Transverse colon (tissue), 3 donors: ENCODE measurements at regions not wholly inside any gene's neighbourhood (a gene's known extent, or its start where the extent isn't known, plus 50 kb on each side); places are given as distances from the start of the nearest gene placed in this dataset.

Experiments used
- EP300 ChIP-seq: sonication (generic); formaldehyde crosslinking; IDR thresholded peaks from one replicate; pipeline ENCODE4 v1.6.1; 2017; ENCODE audit warnings: antibody characterized with exemption, low read depth
- POLR2A ChIP-seq: fragments of 450-650 bp; IDR thresholded peaks from one replicate; pipeline ENCODE4 v1.6.1; 2016; ENCODE audit warnings: antibody characterized with exemption, mild to moderate bottlenecking, moderate library complexity
- TF ChIP-seq, protein P1 (sequence below), 5 experiments: fragments of 200-600 bp in 3 of 5; fragments of 450-650 bp in 2 of 5; sonication (generic) in 3 of 5; IDR thresholded peaks; 1 replicate in 2 of 5; 2 replicates in 3 of 5; pipeline ENCODE4 v1.5.1; 2016 to 2017; ENCODE audit warnings: antibody characterized with exemption in 5 of 5, inconsistent platforms in 3 of 5, mild to moderate bottlenecking in 2 of 5, moderate library complexity in 1 of 5

DNA sequence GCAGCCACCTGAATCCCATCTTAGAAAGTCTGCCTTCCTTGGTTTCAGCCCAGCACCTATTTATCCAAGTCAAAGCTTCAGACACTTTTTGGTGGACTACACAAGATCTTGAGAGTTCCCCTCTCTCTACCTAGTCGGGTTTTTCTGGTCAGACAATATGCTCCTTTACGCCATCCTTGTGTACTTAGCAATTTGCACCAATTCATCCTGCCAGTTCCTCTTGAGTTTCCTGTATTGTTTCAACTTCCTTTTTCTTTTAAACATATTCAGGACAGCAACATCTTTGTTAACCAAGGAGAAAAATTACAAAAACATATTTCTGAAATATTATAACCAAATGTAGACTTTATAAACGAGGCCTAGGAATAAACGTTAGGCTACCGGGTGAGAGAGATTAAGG, 368.2 kb upstream of the CADM1 start:
- TF ChIP-seq EP300, result no peak
- TF ChIP-seq, protein P1, sequence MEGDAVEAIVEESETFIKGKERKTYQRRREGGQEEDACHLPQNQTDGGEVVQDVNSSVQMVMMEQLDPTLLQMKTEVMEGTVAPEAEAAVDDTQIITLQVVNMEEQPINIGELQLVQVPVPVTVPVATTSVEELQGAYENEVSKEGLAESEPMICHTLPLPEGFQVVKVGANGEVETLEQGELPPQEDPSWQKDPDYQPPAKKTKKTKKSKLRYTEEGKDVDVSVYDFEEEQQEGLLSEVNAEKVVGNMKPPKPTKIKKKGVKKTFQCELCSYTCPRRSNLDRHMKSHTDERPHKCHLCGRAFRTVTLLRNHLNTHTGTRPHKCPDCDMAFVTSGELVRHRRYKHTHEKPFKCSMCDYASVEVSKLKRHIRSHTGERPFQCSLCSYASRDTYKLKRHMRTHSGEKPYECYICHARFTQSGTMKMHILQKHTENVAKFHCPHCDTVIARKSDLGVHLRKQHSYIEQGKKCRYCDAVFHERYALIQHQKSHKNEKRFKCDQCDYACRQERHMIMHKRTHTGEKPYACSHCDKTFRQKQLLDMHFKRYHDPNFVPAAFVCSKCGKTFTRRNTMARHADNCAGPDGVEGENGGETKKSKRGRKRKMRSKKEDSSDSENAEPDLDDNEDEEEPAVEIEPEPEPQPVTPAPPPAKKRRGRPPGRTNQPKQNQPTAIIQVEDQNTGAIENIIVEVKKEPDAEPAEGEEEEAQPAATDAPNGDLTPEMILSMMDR (IDR thresholded peaks at IDR 0.05), result no peak
- TF ChIP-seq POLR2A, result no peak
